ENCODE measurements at regions not wholly inside any gene's neighbourhood (a gene's known extent, or its start where the extent isn't known, plus 50 kb on each side); places are given as distances from the start of the nearest gene placed in this dataset.

DNA sequence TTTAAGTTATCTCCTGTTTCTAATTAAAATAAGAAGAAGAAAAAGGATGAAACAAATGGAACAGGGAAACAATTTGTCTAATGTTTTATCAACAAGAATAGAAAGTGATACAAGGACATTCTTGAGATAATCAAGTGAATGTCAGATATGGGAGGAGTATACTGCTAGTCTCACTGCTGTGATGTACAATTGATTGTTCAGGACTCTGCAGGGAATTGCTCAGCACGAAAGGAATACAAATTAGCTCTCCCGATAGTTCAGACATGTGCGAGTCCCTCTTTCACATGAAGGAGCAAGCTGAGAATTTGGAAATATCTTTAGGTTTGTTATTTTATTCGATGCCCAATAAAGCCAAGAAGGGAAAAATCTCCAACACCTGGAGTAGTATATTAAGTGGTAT, 57.3 kb upstream of the FSTL5 start:
- Histone ChIP-seq H3K27me3 (no peaks in the 10 kb centered on the region), H3K4me1 (no peaks in the 10 kb centered on the region), H3K9me3 (no peaks in the 10 kb centered on the region), H3K36me3 (no peaks in the 10 kb centered on the region), H3K27ac (no peak overlapping the region), H3K4me3 (no peak overlapping the region)
- WGBS, result 83% methylated on average over 4 of the region's 4 CpGs
- TF ChIP-seq POLR2A (IDR thresholded peaks at IDR 0.05), result no peak
- no peak for TF ChIP-seq EP300 (IDR thresholded peaks at IDR 0.05)
- no peak for TF ChIP-seq POLR2AphosphoS5 (IDR thresholded peaks at IDR 0.05)
- no peak for TF ChIP-seq CTCF (IDR thresholded peaks at IDR 0.05)
- no peak for DNase-seq (ENCODE audit: low spot score in 2 of 2)
